ENCODE measurements at regions not wholly inside any gene's neighbourhood (a gene's known extent, or its start where the extent isn't known, plus 50 kb on each side); places are given as distances from the start of the nearest gene placed in this dataset.

DNA sequence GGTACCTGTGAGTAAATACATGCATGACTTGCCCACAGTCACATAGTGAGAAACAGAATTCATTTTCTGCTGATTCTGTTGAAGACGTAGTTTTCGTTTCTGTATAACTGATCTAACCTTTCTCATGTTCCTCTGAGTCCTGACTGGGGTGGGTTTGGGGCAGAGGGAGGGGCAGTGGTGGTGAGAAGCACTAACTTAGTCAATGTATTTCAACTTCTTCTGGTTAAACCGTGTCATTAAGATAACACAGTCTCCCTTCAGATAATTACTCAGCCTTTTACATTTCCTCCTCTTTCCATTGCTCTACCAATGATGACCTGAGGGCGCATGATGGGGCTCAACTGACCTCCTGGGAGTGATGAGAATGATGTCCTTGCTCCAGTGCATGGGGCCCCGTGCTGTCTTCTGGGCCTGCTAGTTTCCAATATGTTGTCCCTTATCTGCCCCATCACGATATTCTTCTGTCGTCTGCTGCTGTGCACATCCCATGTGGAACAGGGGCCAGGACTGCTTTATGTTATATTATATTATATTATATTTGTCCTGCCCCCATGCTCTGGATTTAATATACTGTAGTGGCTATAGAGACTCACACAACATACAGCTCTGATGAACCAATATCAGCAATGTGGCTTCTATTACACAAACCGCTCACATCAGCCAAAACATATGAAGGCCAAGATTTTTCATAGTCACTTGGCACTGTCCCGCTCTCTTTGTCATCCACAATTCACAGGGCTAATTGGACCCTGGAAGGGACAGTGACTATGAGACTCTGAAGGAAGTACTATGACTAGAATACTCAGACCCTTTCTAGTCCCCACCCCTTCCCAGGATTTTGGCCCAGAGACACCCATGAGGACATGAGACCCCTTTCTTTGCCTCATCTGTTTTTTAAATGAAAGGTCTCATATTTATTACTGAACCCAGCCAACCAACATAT is 407.1 kb upstream of the MCTP2 start:
- Histone ChIP-seq H3K27me3 (ENCODE audit: insufficient read depth, low read depth, severe bottlenecking) (peaks cover 67% of the 10 kb centered on the region), H3K4me3 (ENCODE audit: low read depth, low read length) (no peak overlapping the region), H3K27ac (no peak overlapping the region), H3K36me3 (no peaks in the 10 kb centered on the region), H3K9me3 (ENCODE audit: severe bottlenecking) (no peaks in the 10 kb centered on the region)
- TF ChIP-seq, protein P1, sequence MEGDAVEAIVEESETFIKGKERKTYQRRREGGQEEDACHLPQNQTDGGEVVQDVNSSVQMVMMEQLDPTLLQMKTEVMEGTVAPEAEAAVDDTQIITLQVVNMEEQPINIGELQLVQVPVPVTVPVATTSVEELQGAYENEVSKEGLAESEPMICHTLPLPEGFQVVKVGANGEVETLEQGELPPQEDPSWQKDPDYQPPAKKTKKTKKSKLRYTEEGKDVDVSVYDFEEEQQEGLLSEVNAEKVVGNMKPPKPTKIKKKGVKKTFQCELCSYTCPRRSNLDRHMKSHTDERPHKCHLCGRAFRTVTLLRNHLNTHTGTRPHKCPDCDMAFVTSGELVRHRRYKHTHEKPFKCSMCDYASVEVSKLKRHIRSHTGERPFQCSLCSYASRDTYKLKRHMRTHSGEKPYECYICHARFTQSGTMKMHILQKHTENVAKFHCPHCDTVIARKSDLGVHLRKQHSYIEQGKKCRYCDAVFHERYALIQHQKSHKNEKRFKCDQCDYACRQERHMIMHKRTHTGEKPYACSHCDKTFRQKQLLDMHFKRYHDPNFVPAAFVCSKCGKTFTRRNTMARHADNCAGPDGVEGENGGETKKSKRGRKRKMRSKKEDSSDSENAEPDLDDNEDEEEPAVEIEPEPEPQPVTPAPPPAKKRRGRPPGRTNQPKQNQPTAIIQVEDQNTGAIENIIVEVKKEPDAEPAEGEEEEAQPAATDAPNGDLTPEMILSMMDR (IDR thresholded peaks at IDR 0.05; ENCODE audit: low read depth, low read length): no peak
- DNase-seq: no peak

DNA sequence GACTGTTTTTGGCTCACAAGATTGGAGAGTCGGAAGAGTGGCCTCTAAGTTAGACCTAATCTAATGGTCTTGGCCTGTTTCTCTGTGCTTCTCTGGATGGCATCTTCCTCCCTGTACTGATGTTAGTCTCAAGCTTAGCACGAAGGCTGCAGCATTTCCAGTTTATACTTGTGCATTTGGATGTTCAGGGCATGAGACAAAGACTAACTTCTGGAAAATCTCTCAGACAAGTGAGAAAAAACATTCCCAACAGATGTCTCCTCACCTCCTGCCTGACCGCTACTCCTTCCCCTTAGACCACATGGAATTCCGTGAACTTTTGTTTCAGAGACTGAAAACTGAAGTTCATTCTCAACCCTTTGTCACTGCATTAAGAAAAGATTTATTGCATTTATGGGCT is 410.8 kb upstream of the MCTP2 start:
- Histone ChIP-seq H3K4me3 (ENCODE audit: low read depth, low read length) (no peak overlapping the region), H3K9me3 (ENCODE audit: severe bottlenecking) (no peaks in the 10 kb centered on the region), H3K27ac (no peak overlapping the region), H3K27me3 (ENCODE audit: insufficient read depth, low read depth, severe bottlenecking) (peaks cover 47% of the 10 kb centered on the region), H3K36me3 (no peaks in the 10 kb centered on the region)
- TF ChIP-seq, protein P1 (IDR thresholded peaks at IDR 0.05; ENCODE audit: low read depth, low read length): no peak
- no peak for DNase-seq

DNA sequence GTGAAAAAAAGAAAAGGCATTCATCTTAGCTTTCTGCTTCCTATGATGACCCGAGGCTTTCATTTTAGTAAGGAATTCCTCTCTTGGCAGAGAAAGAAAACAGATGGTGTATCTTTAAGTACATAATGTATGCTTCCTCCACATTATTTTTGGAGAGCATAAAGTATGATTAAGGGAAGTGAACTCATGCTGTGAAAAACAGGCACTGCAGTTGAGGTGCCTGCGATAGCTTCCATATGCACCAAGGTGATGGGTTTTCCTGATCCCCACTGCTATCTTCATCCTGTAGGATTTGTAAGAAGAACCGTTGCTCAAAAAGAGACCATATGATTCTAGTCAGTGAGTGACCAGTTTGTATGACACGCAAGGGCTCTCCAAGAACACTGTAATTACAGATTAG is 411.5 kb upstream of the MCTP2 start:
- Histone ChIP-seq H3K36me3 (no peaks in the 10 kb centered on the region), H3K27me3 (ENCODE audit: insufficient read depth, low read depth, severe bottlenecking) (peaks cover 42% of the 10 kb centered on the region), H3K9me3 (ENCODE audit: severe bottlenecking) (no peaks in the 10 kb centered on the region), H3K4me3 (ENCODE audit: low read depth, low read length) (no peak overlapping the region), H3K27ac (no peak overlapping the region)
- no peak for DNase-seq
- TF ChIP-seq, protein P1 (IDR thresholded peaks at IDR 0.05; ENCODE audit: low read depth, low read length): no peak

DNA sequence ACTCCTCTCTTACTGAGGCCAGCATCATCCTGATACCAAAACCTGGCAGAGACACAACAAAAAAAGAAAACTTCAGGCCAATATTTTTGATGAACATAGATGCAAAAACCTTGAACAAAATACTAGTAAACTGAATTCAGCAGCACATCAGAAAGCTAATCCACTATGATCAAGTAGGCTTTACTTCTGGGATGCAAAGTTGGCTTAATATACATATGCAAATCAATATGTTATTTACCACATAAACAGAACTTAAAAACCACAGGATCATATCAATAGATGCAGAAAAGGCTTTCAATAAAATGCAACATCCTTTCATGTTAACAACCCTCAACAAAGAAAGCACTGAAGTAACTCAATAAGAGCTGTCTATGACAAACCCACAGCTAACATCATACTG is 414.5 kb upstream of the MCTP2 start:
- no peaks in the 10 kb centered on the region for H3K36me3 ChIP-seq
- DNase-seq: no peak
- TF ChIP-seq, protein P1 (IDR thresholded peaks at IDR 0.05; ENCODE audit: low read depth, low read length): no peak

DNA sequence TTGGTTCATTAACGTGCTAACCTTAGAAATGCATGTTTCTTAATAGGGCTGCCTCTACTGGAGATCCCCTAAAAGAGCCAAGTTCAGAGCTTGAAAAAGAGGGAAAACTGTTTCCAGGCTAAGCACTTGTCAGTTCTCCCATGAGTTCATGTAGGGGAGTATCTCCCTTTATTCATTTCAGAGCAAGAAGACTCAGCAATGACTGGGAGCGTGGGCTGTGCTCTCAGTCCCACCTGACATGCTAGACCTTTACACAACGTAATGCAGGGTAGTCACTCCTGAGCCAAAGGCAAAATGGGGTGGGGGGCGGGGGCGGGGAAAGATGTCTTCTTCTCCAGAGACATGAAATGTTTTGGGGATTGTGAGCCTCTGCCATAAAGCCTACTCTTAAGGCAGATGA is 420.1 kb upstream of the MCTP2 start:
- H3K27me3 ChIP-seq (ENCODE audit: insufficient read depth, low read depth, severe bottlenecking): peaks cover 20% of the 10 kb centered on the region
- TF ChIP-seq, protein P1 (IDR thresholded peaks at IDR 0.05; ENCODE audit: low read depth, low read length): no peak
- DNase-seq: no peak
- no peak overlapping the region for H3K4me3 ChIP-seq (ENCODE audit: low read depth, low read length)
- no peaks in the 10 kb centered on the region for H3K9me3 ChIP-seq (ENCODE audit: severe bottlenecking)
- H3K27ac ChIP-seq: no peak overlapping the region
- H3K36me3 ChIP-seq: no peaks in the 10 kb centered on the region

More for the DNA sequence above, 414.5 kb upstream of the MCTP2 start:
- H3K9me3 ChIP-seq (ENCODE audit: severe bottlenecking): no peaks in the 10 kb centered on the region
- no peak overlapping the region for H3K27ac ChIP-seq
- H3K27me3 ChIP-seq (ENCODE audit: insufficient read depth, low read depth, severe bottlenecking): peaks cover 30% of the 10 kb centered on the region
- no peak overlapping the region for H3K4me3 ChIP-seq (ENCODE audit: low read depth, low read length)
